8988T (cell line): ENCODE measurements at regions not wholly inside any gene's neighbourhood (a gene's known extent, or its start where the extent isn't known, plus 50 kb on each side); places are given as distances from the start of the nearest gene placed in this dataset.
"Not testable (repeated sequence)": the region's sequence is repeated elsewhere in the genome, so short reads cannot be mapped to it uniquely, and the experiment has no call there.

ENCODE experiments used
- DNase-seq: peaks from one replicate; pipeline ENCODE4 v3.0.0; 2011

- no peak for DNase-seq
Measured at GRCh38 chr2:238763471-238763995, 84.4 kb upstream of the TWIST2 start.

- DNase-seq = no peak
Measured at GRCh38 chr2:238765590-238765989, 82.3 kb upstream of the TWIST2 start.

- no peak for DNase-seq
Measured at GRCh38 chr2:238771218-238771617, 76.7 kb upstream of the TWIST2 start.

- DNase-seq = no peak
Measured at GRCh38 chr2:238771639-238772038, 76.2 kb upstream of the TWIST2 start.

- no peak for DNase-seq
Measured at GRCh38 chr2:238772635-238773297, 75.1 kb upstream of the TWIST2 start.

- no peak for DNase-seq
Measured at GRCh38 chr2:238773472-238773871, 74.4 kb upstream of the TWIST2 start.

DNA sequence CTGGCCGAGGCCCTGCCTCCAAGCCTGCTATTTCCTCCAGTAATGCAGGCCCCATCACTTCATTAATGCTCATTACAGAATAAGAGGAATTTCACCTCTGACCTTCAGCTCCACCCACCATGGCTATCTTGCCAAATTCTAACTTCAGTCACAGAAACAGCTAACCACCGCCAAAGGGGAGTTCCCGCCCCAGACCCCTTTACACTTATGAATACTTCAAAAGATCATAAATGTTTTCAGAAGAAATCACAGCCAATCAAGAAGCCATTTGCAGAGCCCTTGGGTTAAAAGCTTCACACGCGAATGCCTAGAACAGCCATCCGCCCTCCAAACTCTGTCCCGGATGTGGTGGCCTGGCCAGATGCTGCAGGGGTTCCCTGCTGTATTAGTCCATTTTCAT lies 73.8 kb upstream of the TWIST2 start:
- DNase-seq = no peak

DNA sequence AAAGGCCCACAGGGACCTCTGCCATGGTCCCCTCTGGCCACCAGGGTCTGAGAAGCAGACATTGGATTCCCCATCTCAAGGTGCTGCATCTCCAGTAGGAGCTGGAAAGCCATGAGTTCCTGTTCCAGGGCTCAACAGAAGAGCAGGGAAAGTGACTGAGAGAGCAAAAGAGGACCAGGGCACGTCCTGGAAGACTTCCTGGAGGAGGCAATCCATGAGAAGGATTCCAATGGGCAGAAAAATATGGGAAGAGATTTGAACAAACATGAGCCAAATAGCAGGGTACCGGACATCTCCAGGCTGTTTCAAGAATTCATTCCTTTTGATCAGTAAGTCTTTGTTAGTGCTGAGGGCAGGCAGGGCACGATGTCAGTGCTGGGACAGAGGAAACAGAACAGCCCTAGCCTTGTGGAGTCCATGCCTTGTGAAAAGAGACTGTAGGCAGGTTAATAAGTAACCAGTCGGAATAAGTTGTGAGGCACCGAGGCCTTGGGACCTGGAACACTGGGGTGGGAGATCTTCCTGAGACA lies 72.8 kb upstream of the TWIST2 start:
- DNase-seq = no peak

GRCh38 chr2:238775591-238775990 lies 72.3 kb upstream of the TWIST2 start:
- no peak for DNase-seq

GRCh38 chr2:238776003-238776760 lies 71.7 kb upstream of the TWIST2 start:
- DNase-seq = no peak

DNA sequence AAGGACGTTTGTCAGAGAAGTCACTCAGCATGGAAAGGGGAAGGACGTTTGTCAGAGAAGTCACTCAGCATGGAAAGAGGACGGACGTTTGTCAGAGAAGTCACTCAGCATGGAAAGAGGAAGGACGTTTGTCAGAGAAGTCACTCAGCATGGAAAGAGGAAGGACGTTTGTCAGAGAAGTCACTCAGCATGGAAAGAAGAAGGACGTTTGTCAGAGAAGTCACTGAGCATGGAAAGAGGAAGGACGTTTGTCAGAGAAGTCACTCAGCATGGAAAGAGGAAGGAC lies 71.2 kb upstream of the TWIST2 start:
- not testable (repeated sequence) for DNase-seq

GRCh38 chr2:238777369-238778067 lies 70.4 kb upstream of the TWIST2 start:
- no peak for DNase-seq

DNA sequence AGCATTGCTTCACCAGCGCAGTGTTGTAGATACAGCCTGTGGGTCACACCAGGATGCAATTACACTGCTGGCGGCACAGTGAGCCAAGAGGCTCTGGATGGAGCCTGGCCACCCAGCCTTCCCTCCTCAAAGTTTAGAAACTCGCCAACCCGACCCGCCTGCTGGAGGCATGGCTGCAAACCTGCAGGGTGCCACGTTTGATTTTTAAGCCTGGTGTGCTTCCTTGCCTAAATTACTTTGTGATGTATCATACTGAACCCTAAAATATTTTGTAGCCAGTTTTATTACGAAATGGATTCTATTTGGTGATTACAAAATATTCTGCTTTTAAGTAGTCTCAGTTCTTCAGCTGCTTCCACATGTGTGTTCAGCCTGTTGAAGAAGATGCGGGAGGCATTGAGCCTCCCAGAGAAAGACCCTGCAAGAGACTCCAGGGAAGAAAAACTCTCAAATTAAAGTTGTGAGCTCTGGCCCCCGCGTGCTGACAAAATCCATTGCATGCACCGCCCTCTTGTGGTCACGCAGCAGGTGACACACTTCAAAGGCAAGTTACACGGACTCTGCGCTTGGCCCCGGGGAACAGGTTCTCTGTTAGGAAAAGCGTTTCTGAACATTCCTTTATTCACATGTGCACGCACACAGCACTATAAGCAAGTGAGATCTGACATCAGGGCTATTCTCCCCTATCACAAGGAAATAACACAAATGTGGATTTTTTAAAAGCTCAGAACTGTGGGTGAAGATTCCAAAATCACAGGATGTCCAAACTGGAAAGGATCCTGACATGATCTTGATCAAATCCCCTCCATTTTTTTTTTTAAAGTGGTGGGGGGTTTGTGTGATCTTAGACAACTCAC lies 63.0 kb upstream of the TWIST2 start:
- peak; percentile 71 for DNase-seq

- DNase-seq = no peak
Measured at GRCh38 chr2:238785528-238785860, 62.4 kb upstream of the TWIST2 start.

DNA sequence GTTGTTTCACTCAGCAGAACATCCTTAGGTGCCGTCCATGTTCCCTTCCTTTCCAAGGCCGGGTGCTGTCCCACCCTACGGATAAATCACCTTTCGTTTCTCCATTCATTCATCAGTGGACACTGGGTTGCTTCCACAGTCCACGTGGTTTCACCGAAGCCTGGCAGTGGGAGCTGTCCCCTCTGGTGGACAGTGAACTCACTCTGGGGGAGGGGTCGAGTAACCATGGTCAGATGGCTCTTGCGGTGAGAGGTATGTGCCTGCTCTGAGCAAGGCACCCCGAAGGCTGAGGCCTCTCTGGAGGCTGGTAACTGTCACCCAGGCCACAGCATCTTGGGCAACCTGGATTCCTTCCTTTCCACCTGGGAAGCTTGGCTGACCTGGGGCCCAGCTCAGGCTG lies 61.5 kb upstream of the TWIST2 start:
- no peak for DNase-seq

DNA sequence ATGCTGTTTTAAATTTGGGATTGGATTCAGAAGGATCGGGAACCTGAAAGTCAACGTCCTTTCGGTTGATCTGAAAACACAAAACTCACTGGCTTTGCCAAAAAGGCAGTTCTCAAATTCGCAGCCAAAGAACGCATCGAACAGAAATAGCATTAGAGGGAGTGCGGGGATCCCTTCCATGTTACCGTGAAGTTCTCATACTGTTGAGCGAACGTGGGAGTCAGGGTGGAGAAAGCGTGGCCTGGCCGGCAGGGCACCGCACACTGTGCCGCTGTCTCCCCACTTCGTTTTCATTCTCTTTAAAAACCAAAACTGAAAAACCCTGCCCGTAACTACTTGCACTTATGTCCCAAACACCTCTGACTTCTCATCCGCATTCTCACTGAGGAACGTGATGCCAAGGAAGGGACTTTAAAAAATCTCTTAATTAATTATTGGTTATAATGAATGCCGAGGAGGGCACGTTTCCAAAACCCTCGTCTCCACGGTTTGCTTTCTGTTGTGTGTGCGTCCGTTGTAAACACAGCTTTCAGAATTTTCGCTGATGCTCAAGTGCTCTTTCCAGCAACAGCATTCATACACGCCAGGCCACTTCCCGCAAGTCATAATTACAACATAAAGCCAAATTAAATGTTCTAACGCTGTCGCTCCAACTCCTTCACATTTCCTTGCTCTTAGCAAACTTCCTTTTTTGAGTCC lies 60.9 kb upstream of the TWIST2 start:
- no peak for DNase-seq

DNA sequence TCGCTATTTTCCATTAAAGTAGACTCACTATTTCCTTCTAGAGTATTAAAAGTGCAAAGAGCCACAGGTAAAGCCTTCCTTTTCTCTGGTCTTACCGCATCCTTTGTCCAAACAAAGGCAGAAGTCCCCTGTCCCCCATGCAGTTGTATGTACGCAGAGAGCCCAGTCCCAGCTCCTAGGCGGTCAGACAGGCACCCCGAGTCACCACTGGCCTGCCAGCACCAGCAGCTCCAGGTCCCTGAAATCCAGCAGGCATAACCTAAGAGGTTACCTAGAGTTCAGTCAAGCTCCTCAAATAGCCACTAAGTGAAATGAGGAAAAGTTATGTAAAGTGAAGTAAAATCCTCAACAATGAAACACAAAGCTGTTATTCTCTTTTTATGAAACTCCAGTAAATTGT lies 60.4 kb upstream of the TWIST2 start:
- DNase-seq = no peak

GRCh38 chr2:238789317-238789806 lies 58.5 kb upstream of the TWIST2 start:
- no peak for DNase-seq

DNA sequence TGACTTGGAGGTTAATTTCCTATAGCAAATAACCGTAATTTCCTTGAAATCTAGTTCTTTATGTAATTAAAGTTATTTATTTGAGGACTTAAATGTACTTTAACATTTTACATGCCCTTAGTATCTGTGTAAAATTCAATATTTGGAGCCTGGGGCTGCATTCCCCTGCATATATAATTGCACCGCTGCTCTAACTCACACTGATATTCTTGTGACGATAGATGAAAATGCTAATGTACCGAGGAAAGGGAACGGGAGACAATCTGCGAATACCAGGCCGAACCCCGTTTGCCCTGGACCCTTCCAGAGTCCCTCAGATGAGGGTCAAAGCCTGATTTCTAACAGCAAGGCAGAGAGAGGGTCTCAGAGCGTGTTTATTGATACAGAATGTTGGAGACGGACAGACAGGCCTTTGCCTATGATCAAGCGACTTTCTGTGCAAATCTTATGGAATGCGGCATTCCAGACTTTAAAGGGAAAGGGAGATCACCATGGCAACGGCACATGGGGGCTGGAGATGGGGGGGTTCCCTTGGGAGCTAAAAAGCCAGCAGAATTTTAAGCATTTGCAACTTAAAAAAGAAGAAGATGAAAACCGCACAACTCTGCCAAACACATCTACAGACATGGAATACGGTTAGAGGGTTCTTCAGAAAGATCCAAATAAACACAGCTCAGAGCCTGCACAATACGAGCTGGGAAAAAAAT lies 57.6 kb upstream of the TWIST2 start:
- no peak for DNase-seq

DNA sequence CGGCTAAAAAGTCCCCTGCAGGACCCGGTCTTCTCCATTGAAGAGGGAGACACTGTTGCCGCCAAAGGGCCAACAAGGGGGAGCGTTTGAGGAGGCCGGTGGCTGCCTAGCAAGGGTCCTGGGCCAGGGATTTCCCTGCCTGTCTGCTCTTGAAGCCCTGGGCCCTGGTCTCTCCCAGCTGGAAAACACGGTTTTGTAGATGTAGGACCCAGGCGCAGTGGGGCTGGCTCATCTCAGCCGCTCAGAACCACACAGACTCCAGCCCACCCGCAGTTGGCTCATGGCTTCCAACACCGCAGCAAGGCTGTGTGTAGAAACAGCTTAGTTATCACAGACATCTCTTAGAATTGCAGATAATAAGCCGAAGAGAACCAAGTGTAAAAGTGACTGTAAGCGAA lies 57.1 kb upstream of the TWIST2 start:
- DNase-seq = no peak

- DNase-seq = no peak
Measured at GRCh38 chr2:238791354-238791753, 56.5 kb upstream of the TWIST2 start.

GRCh38 chr2:238793306-238793705 lies 54.6 kb upstream of the TWIST2 start:
- DNase-seq = no peak
